ENCODE measurements at regions not wholly inside any gene's neighbourhood (a gene's known extent, or its start where the extent isn't known, plus 50 kb on each side); places are given as distances from the start of the nearest gene placed in this dataset.

- TF ChIP-seq EZH2 (IDR thresholded peaks at IDR 0.05), result no peak
- no peak for TF ChIP-seq POLR2AphosphoS5 (IDR thresholded peaks at IDR 0.05; ENCODE audit: borderline replicate concordance, low read depth, low read length)
- TF ChIP-seq FOXP2 (optimal IDR thresholded peaks at IDR 0.05; ENCODE audit: control extremely low read depth, extremely low read length, insufficient read depth), result no peak
These were observed 180.3 kb upstream of the ZP4 start for GRCh38 chr1:238071061-238071460.

Measured in SK-N-MC (cell line).